Naive B cell (primary cell): ENCODE measurements at regions not wholly inside any gene's neighbourhood (a gene's known extent, or its start where the extent isn't known, plus 50 kb on each side); places are given as distances from the start of the nearest gene placed in this dataset.

Experiments used
- ATAC-seq, 2 donors: fragments of 150-1000 bp; cut with Tn5 transposase; 2 replicates each; pipeline ENCODE4 v1.10.0; 2021; ENCODE audit warnings: low read depth in 2 of 2, mild to moderate bottlenecking in 2 of 2, moderate library complexity in 2 of 2
- DNase-seq: peaks from one replicate; pipeline ENCODE4 v3.0.0; 2022
- H3K27ac Mint-ChIP-seq, 6 donors: one replicate each; pipeline ENCODE4 v1.8.0; 2020 to 2022; ENCODE audit warnings: mild to moderate bottlenecking in 6 of 6, mixed read lengths in 6 of 6, moderate library complexity in 5 of 6, inconsistent platforms in 2 of 6
- H3K27me3 Mint-ChIP-seq, 3 donors: one replicate each; pipeline ENCODE4 v1.8.0; 2021 to 2022; ENCODE audit warnings: mixed read lengths in 3 of 3, mild to moderate bottlenecking in 1 of 3
- H3K36me3 Mint-ChIP-seq, 2 donors: one replicate each; pipeline ENCODE4 v1.8.0; 2020 to 2022; ENCODE audit warnings: mixed read lengths in 2 of 2, inconsistent platforms in 1 of 2, mild to moderate bottlenecking in 1 of 2
- H3K4me1 Mint-ChIP-seq, 3 donors: one replicate each; pipeline ENCODE4 v1.8.0; 2020 to 2022; ENCODE audit warnings: mixed read lengths in 3 of 3, inconsistent platforms in 1 of 3, mild to moderate bottlenecking in 1 of 3, moderate library complexity in 1 of 3
- H3K4me3 Mint-ChIP-seq, 8 donors: one replicate each; pipeline ENCODE4 v1.8.0; 2020 to 2022; ENCODE audit warnings: mild to moderate bottlenecking in 8 of 8, mixed read lengths in 8 of 8, moderate library complexity in 8 of 8, inconsistent platforms in 2 of 8
- H3K9me3 Mint-ChIP-seq, 7 donors: one replicate each; pipeline ENCODE4 v1.8.0; 2020 to 2022; ENCODE audit warnings: mixed read lengths in 7 of 7, mild to moderate bottlenecking in 5 of 7, inconsistent platforms in 2 of 7, moderate library complexity in 1 of 7

DNA sequence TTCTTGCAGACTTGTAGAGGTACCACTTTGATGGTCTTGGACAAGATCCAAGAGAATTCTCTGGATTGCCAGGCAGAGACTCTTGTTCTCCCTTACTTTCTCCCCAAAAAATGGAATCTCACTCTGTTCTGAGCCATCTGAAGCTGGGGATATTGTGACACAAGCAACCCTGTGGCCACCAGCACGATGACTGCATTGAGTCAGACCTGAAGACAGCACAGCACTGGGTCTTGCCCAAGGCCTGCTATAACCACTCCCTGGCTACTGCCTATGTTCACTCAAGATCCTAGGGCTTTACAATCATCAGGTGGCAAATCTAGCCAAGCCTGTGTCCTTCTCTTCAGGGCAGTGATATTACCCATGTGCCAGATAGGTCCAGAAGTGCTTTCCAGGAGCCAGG lies 202.5 kb upstream of the SERP2 start:
- Mint-ChIP-seq H3K27ac (no peak overlapping the region), H3K27me3 (no peaks in the 10 kb centered on the region), H3K4me3 (no peak overlapping the region), H3K4me1 (no peaks in the 10 kb centered on the region), H3K36me3 (no peaks in the 10 kb centered on the region), H3K9me3 (no peaks in the 10 kb centered on the region)
- no peak for DNase-seq
- no peak for ATAC-seq

- Mint-ChIP-seq H3K4me3 (no peak overlapping the region), H3K9me3 (no peaks in the 10 kb centered on the region), H3K36me3 (no peaks in the 10 kb centered on the region), H3K27me3 (no peaks in the 10 kb centered on the region), H3K4me1 (no peaks in the 10 kb centered on the region), H3K27ac (no peak overlapping the region)
- DNase-seq (no peak), ATAC-seq (no peak)
Observed at GRCh38 chr13:44171861-44172260, 201.8 kb upstream of the SERP2 start.

DNA sequence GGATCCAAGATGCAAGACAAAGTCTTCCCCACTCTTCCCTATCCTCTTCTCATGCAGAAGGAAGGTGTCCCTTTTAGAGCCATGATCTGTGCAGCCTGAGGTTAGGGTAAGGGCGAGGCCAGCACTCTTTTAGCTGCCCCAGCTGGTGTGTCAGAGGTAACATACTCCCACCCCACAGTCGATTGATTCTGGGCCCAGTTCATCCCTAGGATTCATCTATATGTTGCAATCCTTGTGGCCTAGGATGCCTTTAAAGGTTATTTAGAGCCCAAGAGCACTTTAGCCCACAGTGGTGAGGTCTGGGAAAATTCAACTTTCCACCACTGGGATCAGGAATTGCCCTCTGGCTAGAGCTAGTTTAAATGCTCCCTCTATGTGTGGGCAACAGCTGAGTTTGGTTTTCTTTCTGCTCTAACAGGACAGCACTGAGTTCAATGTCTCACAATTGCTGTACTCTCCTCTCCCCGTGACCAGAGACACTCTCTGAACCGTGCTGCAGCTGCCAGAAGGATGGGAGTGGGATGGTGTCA lies 201.3 kb upstream of the SERP2 start:
- H3K4me1 Mint-ChIP-seq = no peaks in the 10 kb centered on the region
- H3K27me3 Mint-ChIP-seq = no peaks in the 10 kb centered on the region
- no peaks in the 10 kb centered on the region for H3K36me3 Mint-ChIP-seq
- no peak overlapping the region for H3K27ac Mint-ChIP-seq
- DNase-seq = no peak
- no peak overlapping the region for H3K4me3 Mint-ChIP-seq
- ATAC-seq = no peak
- no peaks in the 10 kb centered on the region for H3K9me3 Mint-ChIP-seq

GRCh38 chr13:44174769-44175425 lies 198.7 kb upstream of the SERP2 start:
- no peaks in the 10 kb centered on the region for H3K4me1 Mint-ChIP-seq
- DNase-seq = no peak
- no peaks in the 10 kb centered on the region for H3K36me3 Mint-ChIP-seq
- no peak overlapping the region for H3K27ac Mint-ChIP-seq
- H3K9me3 Mint-ChIP-seq = no peaks in the 10 kb centered on the region
- H3K27me3 Mint-ChIP-seq = peaks cover 0 to 8% (median 4%) of the 10 kb centered on the region in 3 donors
- no peak for ATAC-seq
- H3K4me3 Mint-ChIP-seq = no peak overlapping the region

- H3K36me3 Mint-ChIP-seq = no peaks in the 10 kb centered on the region
- no peaks in the 10 kb centered on the region for H3K4me1 Mint-ChIP-seq
Observed at GRCh38 chr13:44176173-44176572, 197.5 kb upstream of the SERP2 start.

DNA sequence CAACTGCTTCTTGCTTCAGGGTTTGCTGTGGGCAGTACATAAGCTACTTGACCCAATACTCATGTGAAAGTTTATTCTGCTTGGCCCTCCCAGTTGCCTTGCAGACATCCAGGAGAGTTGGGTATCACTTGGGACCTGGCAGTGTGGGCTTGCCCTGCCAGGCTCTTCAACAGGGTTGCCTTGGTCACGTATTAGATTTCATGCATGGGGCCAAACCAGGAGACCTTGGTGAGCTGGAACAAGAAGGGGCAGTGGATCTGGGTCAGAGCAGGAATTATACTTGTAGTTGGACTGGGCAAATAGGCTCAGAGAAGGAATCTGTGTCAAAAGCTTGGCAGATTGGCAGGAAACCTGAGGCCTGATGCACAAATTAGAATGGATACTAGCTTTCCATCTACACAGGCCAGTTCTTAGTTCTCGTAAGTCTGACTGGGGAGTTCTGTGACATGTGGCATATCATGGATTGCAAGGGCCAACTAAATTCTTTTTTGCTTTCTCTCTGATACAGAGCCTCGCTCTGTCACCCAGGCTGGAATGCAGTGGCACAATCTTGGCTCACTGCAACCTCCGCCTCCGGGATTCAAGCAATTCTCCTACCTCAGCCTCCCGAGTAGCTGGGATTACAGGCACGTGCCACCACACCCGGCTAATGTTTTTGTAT lies 192.6 kb upstream of the SERP2 start:
- H3K9me3 Mint-ChIP-seq = peaks cover 0 to 10% (median 6%) of the 10 kb centered on the region in 7 donors
- H3K36me3 Mint-ChIP-seq = no peaks in the 10 kb centered on the region
- no peak for DNase-seq
- H3K4me3 Mint-ChIP-seq = no peak overlapping the region
- no peak for ATAC-seq
- no peaks in the 10 kb centered on the region for H3K4me1 Mint-ChIP-seq
- peaks cover 0 to 8% (median 4%) of the 10 kb centered on the region in 3 donors for H3K27me3 Mint-ChIP-seq
- H3K27ac Mint-ChIP-seq = no peak overlapping the region

More at GRCh38 chr13:44176173-44176572, 197.5 kb upstream of the SERP2 start:
- no peak for ATAC-seq
- DNase-seq = no peak
- H3K9me3 Mint-ChIP-seq = no peaks in the 10 kb centered on the region
- no peak overlapping the region for H3K4me3 Mint-ChIP-seq
- H3K27me3 Mint-ChIP-seq = peaks cover 0 to 8% (median 4%) of the 10 kb centered on the region in 3 donors
- H3K27ac Mint-ChIP-seq = no peak overlapping the region

DNA sequence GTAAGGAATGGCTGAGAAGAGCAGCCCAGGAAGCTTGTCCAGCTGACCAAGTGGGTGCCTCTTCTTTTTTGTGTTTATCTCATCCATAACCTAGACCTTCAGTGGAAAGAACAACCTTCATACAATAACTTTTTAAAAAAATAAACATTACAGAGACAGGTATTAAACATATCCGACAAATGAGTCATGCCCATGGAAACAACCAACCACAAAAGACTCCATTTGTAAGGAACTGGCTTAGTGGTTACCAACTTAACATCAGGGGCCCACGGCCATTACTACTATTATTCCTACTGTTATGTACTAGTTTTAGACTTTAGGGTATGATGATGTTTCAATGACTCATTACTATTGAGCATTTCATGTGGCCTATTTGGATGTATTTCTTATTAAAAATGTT lies 191.7 kb upstream of the SERP2 start:
- Mint-ChIP-seq H3K27ac (peak overlapping the region in 1 of 6 donors; percentile 47), H3K27me3 (peaks cover 0 to 8% (median 4%) of the 10 kb centered on the region in 3 donors), H3K4me3 (no peak overlapping the region), H3K36me3 (no peaks in the 10 kb centered on the region), H3K4me1 (no peaks in the 10 kb centered on the region), H3K9me3 (peaks cover 0 to 10% (median 6%) of the 10 kb centered on the region in 7 donors)
- DNase-seq (no peak), ATAC-seq (no peak)

- H3K27ac Mint-ChIP-seq = no peak overlapping the region
- H3K4me1 Mint-ChIP-seq = no peaks in the 10 kb centered on the region
- ATAC-seq = no peak
- H3K9me3 Mint-ChIP-seq = peaks cover 0 to 10% (median 6%) of the 10 kb centered on the region in 7 donors
- H3K36me3 Mint-ChIP-seq = no peaks in the 10 kb centered on the region
- DNase-seq = no peak
- no peak overlapping the region for H3K4me3 Mint-ChIP-seq
- H3K27me3 Mint-ChIP-seq = no peaks in the 10 kb centered on the region
Observed at GRCh38 chr13:44184740-44185139, 188.9 kb upstream of the SERP2 start.

DNA sequence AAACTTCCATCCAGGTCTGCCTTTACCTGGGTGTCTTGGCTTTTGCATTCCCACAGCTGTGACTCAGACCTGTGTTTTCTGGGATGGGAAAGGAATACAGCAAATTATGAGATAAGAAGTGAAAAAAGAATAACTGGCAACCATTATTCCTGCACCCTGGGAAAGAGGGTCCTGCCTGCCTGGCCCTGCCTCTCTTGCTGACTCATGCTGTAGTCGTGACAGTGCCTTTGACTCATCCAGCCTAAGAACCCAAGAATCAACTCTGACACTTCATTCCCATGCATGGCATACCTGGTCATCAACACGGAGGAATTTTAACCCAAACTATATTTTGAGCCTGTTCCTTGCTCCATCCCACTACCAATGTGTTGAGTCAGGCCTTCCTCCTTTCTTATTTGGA lies 185.4 kb upstream of the SERP2 start:
- H3K27me3 Mint-ChIP-seq = no peaks in the 10 kb centered on the region
- no peak overlapping the region for H3K27ac Mint-ChIP-seq
- no peak overlapping the region for H3K4me3 Mint-ChIP-seq
- no peaks in the 10 kb centered on the region for H3K36me3 Mint-ChIP-seq
- no peak for ATAC-seq
- no peak for DNase-seq
- H3K9me3 Mint-ChIP-seq = peaks cover 0 to 8% (median 5%) of the 10 kb centered on the region in 7 donors
- H3K4me1 Mint-ChIP-seq = no peaks in the 10 kb centered on the region

GRCh38 chr13:44189085-44189484 lies 184.5 kb upstream of the SERP2 start:
- Mint-ChIP-seq H3K36me3 (no peaks in the 10 kb centered on the region), H3K9me3 (peaks cover 0 to 7% (median 0%) of the 10 kb centered on the region in 7 donors), H3K4me3 (no peak overlapping the region), H3K4me1 (no peaks in the 10 kb centered on the region), H3K27me3 (no peaks in the 10 kb centered on the region), H3K27ac (no peak overlapping the region)
- ATAC-seq (no peak), DNase-seq (no peak)

DNA sequence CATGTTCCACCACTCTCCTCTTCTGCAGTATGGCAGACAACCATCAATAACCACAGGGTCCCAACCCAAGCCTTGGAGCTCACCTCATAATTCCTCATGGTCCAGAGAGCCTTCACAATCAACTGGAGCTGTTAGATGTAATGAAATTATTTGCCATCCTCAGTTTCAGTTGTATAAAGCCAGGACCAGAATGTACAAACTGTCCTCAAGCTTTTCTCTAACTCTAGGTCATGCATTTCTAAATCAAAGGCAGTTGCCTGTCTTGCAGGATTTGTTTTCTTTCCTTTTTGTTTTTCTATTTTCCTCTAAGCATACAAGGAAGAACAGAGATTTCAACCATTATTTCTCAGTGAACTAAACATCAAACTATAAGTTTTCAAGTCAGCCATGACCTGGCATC lies 182.5 kb upstream of the SERP2 start:
- no peak for ATAC-seq
- H3K27me3 Mint-ChIP-seq = peaks cover 0 to 1% (median 0%) of the 10 kb centered on the region in 3 donors
- H3K4me1 Mint-ChIP-seq = no peaks in the 10 kb centered on the region
- H3K4me3 Mint-ChIP-seq = no peak overlapping the region
- H3K36me3 Mint-ChIP-seq = no peaks in the 10 kb centered on the region
- H3K27ac Mint-ChIP-seq = no peak overlapping the region
- no peaks in the 10 kb centered on the region for H3K9me3 Mint-ChIP-seq
- no peak for DNase-seq

DNA sequence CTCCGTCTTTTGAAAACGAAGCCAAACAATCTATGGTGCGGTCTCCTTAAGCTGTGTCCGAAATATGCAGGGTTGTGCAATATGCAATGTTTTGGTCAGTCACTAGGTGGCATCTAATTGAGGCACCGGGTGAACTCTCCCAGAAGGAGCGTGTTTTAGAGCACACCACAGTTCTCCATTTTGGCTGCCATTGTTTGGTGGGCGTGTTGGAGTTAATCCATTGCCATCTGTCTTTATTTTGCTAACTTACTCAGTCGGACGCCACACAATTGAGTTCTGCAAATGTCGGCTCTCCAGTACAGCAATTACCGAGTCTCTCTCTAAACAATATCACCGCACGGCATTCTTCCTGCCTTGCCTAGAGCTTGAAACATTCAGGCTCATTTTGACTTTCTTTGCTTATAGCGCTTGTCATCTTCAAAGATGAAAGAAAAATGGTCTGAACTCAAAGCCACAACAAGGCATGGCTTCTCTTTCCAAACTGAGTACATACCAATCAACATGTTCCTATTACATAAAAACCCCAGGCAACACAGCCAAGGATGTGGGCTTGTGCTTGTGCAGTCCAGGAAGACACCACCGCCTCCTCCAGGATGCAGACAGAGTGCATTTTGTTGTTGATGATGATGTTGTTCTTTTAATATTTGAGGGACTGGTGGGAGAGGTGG lies 182.0 kb upstream of the SERP2 start:
- DNase-seq (peak; percentile 9), ATAC-seq (peak; percentile 50 to 52)
- Mint-ChIP-seq H3K4me1 (no peaks in the 10 kb centered on the region), H3K4me3 (no peak overlapping the region), H3K9me3 (no peaks in the 10 kb centered on the region), H3K36me3 (no peaks in the 10 kb centered on the region), H3K27ac (peak overlapping the region in 2 of 6 donors; percentile 11 to 93), H3K27me3 (peaks cover 0 to 6% (median 0%) of the 10 kb centered on the region in 3 donors)

- Mint-ChIP-seq H3K27ac (peak overlapping the region in 1 of 6 donors; percentile 15), H3K4me3 (no peak overlapping the region), H3K9me3 (no peaks in the 10 kb centered on the region)
Observed at GRCh38 chr13:44193731-44194130, 179.9 kb upstream of the SERP2 start.

GRCh38 chr13:44195245-44195644 lies 178.4 kb upstream of the SERP2 start:
- Mint-ChIP-seq H3K4me3 (no peak overlapping the region), H3K9me3 (no peaks in the 10 kb centered on the region), H3K27me3 (peaks cover 0 to 6% (median 0%) of the 10 kb centered on the region in 3 donors), H3K4me1 (no peaks in the 10 kb centered on the region), H3K27ac (no peak overlapping the region), H3K36me3 (no peaks in the 10 kb centered on the region)
- DNase-seq = no peak
- no peak for ATAC-seq

More at GRCh38 chr13:44193731-44194130, 179.9 kb upstream of the SERP2 start:
- Mint-ChIP-seq H3K27me3 (peaks cover 0 to 6% (median 0%) of the 10 kb centered on the region in 3 donors), H3K4me1 (no peaks in the 10 kb centered on the region), H3K36me3 (no peaks in the 10 kb centered on the region)
- DNase-seq (no peak), ATAC-seq (no peak)
